ENCODE measurements at regions not wholly inside any gene's neighbourhood (a gene's known extent, or its start where the extent isn't known, plus 50 kb on each side); places are given as distances from the start of the nearest gene placed in this dataset.

DNA sequence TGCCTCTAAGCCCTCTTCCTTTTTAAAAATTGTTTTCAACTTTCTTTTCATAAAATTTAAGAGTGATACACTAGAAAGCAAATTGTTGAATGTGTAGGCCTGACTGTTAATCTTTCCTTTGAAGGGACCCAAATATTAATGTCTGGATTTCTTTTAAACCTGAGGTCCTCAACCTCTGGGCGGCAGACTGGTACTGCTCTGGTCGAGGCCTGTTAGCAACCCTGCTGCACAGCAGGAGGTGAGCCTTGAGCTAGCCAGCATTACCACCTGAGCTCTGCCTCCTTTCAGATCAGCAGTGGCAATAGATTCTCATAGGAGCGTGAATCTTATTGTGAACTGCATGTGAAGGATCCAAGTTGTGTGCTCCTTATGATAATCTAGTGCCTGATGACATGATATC is 191.2 kb downstream of the MANEA start (continued):
- no peak for TF ChIP-seq SP1 (IDR thresholded peaks at IDR 0.05)
- no peak for TF ChIP-seq SP1 (CRISPR knock-in tag; IDR thresholded peaks at IDR 0.05)
- TF ChIP-seq CTCF (CRISPR knock-in tag; IDR thresholded peaks at IDR 0.05): peak; percentile 77

DNA sequence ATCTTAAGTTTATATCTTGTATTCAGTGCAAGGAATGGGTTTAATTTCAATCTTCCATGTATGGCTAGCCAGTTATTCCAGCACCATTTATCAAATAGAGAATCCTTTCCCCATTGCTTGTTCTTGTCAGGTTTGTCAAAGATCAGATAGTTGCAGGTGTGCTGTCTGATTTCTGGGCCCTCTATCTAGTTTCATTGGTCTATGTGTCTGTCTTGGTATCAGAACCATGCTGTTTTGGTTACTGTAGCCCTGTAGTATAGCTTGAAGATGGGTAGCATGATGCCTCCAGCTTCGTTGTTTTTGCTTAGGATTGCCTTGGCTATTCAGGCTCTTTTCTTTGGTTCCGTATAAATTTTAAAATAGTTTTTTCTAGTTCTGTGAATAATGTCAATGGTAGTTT is 200.0 kb downstream of the MANEA start:
- ChIA-PET POLR2A (no interaction called here), CTCF (ENCODE audit: low intra/inter-chr PET ratio, low total read pairs) (no interaction called here)
- intact Hi-C loops (cut with micrococcal nuclease; ENCODE audit: unreplicated experiment) (no loop called here), in situ Hi-C loops (cut with HindIII; ENCODE audit: extremely low pct_ligation_motif_present, low pct_unique_long_range_greater_than_20kb) (no loop called here)
- Histone ChIP-seq H3K79me2 (ENCODE audit: insufficient read depth, low read length) (no peaks in the 10 kb centered on the region), H3K4me3 (replicated peaks in 1 of 3; ENCODE audit: insufficient read depth in 1 of 3, low read depth in 2 of 3, low read length in 3 of 3) (no peak overlapping the region), H3K4me1 (ENCODE audit: insufficient read depth, low read length) (peaks cover 11% of the 10 kb centered on the region), H3K27me3 (ENCODE audit: control insufficient read depth in 1 of 2, insufficient read depth in 2 of 2, low read length in 2 of 2) (no peaks in the 10 kb centered on the region), H3K9me3 (ENCODE audit: low read length) (no peaks in the 10 kb centered on the region), H3K36me3 (replicated peaks in 1 of 2; ENCODE audit: control insufficient read depth in 1 of 2, insufficient read depth in 2 of 2, low read length in 2 of 2) (no peaks in the 10 kb centered on the region), H2AFZ (ENCODE audit: low read length) (no peak overlapping the region), H3K9ac (ENCODE audit: insufficient read depth, low read depth, low read length) (no peak overlapping the region), H3K4me2 (ENCODE audit: low read depth, low read length) (no peak overlapping the region), H4K20me1 (ENCODE audit: insufficient read depth, low read length) (no peaks in the 10 kb centered on the region), H3K27ac (ENCODE audit: extremely low read length, insufficient read depth, low read length) (no peak overlapping the region)
- BruUV-seq (replicated peaks): no TSS peak
- no peak for DNase-seq (ENCODE audit: low spot score)
- ATAC-seq: no peak
- WGBS (ENCODE audit: low lambda C conversion rate): 65% methylated on average over 2 of the region's 2 CpGs
- FAIRE-seq: no peak
- no peak for TF ChIP-seq ZBTB7A (CRISPR knock-in tag; IDR thresholded peaks at IDR 0.05)
- no peak for TF ChIP-seq ZFAT (CRISPR knock-in tag; conservative IDR thresholded peaks at IDR 0.05)
- no peak for TF ChIP-seq TCF7L2 (IDR thresholded peaks at IDR 0.05; ENCODE audit: low read depth, low read length)
- no peak for TF ChIP-seq KMT2A (CRISPR knock-in tag; IDR thresholded peaks at IDR 0.05)
- TF ChIP-seq ZNF20 (CRISPR knock-in tag; IDR thresholded peaks at IDR 0.05): no peak
- TF ChIP-seq ZNF710 (CRISPR knock-in tag; IDR thresholded peaks at IDR 0.05; ENCODE audit: borderline replicate concordance): no peak
- no peak for TF ChIP-seq MEIS2 (CRISPR knock-in tag; IDR thresholded peaks at IDR 0.05)
- no peak for TF ChIP-seq ZNF121 (CRISPR knock-in tag; IDR thresholded peaks at IDR 0.05)
- no peak for TF ChIP-seq PRDM10 (CRISPR knock-in tag; IDR thresholded peaks at IDR 0.05; ENCODE audit: low read depth)
- TF ChIP-seq ZNF335 (CRISPR knock-in tag; IDR thresholded peaks at IDR 0.05): no peak
- no peak for TF ChIP-seq MTF1 (CRISPR knock-in tag; IDR thresholded peaks at IDR 0.05)
- TF ChIP-seq ETV6 (CRISPR knock-in tag; conservative IDR thresholded peaks at IDR 0.05): no peak
- TF ChIP-seq ZNF574 (CRISPR knock-in tag; IDR thresholded peaks at IDR 0.05): no peak

Measured in HepG2 (cell line).